GM19397 (cell line): ENCODE measurements at regions not wholly inside any gene's neighbourhood (a gene's known extent, or its start where the extent isn't known, plus 50 kb on each side); places are given as distances from the start of the nearest gene placed in this dataset.
"Not testable (repeated sequence)": the region's sequence is repeated elsewhere in the genome, so short reads cannot be mapped to it uniquely, and the experiment has no call there.

Source experiments
- ATAC-seq: cut with Tn5 transposase; IDR thresholded peaks from one replicate; pipeline ENCODE4 v1.9.1; 2021; ENCODE audit warnings: mild to moderate bottlenecking, moderate library complexity; ENCODE audit not compliant: unreplicated experiment

DNA sequence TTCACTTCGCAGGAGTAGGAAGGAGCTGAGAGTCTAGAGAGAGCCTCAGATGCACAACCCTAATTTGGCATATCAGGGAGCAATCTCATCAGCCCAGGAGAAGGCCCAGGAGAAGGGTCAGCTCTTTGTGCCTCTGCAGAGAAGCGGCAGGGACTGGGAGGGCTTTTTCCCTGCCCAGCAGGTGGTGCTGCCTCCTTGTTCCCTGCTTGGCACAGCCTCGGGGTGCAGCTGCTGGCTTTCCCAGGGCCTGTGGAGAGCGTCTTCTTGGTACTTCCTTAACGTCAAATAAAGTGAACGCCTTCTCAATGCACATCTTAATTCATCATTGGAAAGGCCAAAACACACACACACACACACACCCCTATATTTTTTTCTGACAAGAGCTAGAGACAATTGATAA is 519.3 kb downstream of the GOLGA6L6 start:
- not testable (repeated sequence) for ATAC-seq

DNA sequence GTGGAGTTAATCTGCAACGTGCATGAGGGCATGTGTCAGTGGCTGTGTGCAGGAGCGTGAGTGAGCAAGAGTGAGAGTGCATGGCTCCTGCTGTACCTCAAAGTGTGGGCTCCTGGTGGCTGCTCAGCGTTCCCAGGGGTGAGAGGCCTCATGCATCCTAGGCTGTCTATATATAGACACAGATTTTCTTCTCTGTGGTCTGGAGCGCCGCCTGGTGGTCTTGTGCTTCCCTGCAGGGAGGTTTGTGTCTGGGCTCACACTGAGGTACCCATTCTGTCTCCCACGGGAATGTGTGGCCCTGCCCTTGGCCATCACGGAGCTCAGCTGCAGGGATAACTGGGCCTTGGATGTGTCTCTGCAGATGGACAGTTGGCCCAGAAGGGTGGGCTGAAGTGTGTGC is 520.2 kb downstream of the GOLGA6L6 start:
- not testable (repeated sequence) for ATAC-seq

GRCh38 chr15:20020588-20020987 is 521.0 kb downstream of the GOLGA6L6 start:
- ATAC-seq = not testable (repeated sequence)

DNA sequence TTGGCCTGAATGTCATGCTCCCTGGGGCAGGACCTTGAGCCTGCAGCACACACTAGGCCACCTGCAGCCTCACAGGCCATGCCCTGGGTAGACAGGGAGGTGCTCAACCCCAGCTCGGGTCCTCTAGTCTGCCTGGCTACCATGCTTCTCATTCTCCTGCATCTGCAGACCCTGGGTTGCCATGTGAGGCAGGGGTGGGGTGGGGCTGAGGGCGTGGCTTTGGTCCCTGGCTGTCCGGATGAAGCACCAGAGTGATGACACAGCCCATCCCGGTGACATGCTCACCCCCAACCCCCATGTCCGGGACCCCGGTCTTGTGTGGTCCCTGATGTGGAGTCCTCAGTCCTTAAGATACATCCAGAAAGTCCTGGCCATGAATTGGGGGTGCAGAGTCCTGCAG is 521.8 kb downstream of the GOLGA6L6 start:
- not testable (repeated sequence) for ATAC-seq

- not testable (repeated sequence) for ATAC-seq
Observed at GRCh38 chr15:20017581-20017980, 524.0 kb downstream of the GOLGA6L6 start.

GRCh38 chr15:20016941-20017340 is 524.7 kb downstream of the GOLGA6L6 start:
- ATAC-seq = not testable (repeated sequence)

DNA sequence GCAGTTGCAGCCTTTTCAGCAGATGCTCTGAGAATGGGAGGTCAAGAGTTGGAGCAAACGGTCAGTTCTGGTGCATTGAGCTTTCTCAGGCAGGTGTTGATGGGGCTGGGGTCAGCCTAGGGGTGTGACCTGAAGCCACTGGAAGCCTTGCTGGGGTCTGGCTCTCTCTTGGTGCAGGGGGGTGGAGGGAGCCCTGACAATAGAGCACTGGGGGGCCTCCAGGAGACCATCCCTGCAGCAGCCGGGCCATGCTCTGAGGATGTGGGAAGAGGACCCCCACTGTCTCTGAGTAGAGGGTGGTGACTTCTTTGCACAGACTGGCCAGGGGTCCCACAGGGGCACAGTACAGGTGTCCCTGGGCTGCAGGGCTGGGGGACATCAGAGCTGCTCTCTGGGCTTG is 528.8 kb downstream of the GOLGA6L6 start:
- ATAC-seq = not testable (repeated sequence)

DNA sequence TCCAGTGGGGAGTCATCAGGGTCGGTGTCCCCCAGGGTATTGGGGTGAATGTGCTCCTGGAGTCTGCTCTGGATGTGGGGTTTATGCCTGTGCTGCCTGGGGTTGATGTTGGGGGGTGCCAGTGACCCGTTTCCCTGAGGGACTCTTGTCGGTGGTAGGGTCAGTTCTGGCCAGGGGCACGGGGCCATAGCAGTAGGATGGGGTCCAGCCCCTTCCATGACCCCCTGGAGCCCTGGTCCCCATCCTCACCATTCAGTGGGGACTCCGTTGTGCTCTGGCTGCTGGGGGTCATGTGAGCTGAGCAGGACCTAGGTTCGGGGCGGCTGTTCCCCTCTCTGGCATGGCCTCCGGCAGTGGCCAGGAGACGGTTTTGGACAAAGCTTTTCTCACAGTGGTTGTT is 530.8 kb downstream of the GOLGA6L6 start:
- ATAC-seq = not testable (repeated sequence)

GRCh38 chr15:20009619-20010018 is 532.0 kb downstream of the GOLGA6L6 start:
- ATAC-seq = not testable (repeated sequence)

GRCh38 chr15:20007338-20007737 is 534.3 kb downstream of the GOLGA6L6 start:
- ATAC-seq = not testable (repeated sequence)

DNA sequence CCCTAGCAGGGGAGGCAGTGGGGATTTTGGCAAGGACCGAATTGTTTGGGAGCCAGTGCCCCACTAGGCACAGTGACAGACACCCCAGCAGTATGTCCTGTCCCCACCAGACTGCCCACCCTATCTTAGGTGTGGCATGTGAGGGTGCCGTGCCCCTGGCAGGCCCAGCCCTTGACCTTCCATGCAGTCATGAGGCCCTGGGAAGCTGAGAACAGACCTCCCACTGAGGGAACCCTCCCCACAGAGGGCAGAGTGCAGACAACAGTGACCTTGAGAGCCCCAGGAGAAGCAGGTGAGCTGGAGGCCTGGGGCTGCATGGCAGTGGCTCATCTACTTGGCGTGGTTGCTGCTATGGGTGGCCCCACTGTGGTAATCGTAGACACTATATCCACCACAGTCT is 538.1 kb downstream of the GOLGA6L6 start:
- ATAC-seq = not testable (repeated sequence)

- ATAC-seq = not testable (repeated sequence)
Observed at GRCh38 chr15:20002560-20002959, 539.0 kb downstream of the GOLGA6L6 start.

- not testable (repeated sequence) for ATAC-seq
Observed at GRCh38 chr15:19996574-19997194, 544.9 kb downstream of the GOLGA6L6 start.

DNA sequence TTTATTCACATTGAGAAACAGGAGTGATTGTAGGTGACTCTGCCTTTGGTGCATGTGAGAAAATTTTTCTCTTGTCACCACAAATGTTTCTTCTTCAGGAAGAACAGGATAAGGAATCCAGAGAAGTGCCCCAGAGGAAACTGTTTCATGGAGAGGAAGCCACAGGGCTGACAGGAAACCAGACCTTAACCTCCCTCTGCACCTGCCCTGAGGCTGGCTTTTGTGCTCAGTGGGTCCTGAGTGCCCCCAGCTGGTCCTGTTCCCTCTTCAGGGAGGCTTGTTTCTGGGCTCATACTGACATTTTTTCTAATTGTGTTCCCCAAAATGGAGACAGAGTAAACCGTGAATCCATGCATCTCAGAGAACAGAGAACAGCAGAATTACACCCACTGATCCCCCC is 546.3 kb downstream of the GOLGA6L6 start:
- ATAC-seq = not testable (repeated sequence)

- ATAC-seq = no peak
Observed at GRCh38 chr15:19992428-19992827, 549.2 kb downstream of the GOLGA6L6 start.

DNA sequence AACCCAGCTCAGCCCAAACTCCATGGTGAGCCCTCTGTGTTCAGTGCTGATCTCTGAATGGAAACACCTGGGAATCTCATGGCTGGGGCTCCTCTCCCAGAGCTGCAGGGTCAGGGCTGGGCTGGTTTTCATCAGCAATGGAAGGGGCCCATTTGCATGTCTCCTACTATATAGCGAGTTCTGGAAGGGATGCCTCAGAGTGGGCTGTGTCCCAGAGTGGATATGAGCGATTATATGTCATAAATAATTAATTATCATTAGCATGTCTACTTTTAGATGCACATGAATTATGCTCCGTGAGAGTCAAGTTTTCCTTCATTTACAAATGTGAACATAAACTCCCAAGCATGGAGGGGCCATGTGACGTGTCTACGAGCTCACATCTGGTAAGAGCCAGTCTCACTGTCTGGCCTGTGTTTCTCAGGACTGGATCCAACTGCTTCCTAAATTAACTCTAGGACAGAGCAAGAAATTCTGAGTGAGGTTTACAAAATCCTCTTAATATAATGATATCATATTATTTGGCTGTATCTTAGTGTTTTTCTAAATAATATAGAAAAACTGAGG is 553.4 kb downstream of the GOLGA6L6 start:
- no peak for ATAC-seq

GRCh38 chr15:19987389-19988048 is 554.1 kb downstream of the GOLGA6L6 start:
- no peak for ATAC-seq

DNA sequence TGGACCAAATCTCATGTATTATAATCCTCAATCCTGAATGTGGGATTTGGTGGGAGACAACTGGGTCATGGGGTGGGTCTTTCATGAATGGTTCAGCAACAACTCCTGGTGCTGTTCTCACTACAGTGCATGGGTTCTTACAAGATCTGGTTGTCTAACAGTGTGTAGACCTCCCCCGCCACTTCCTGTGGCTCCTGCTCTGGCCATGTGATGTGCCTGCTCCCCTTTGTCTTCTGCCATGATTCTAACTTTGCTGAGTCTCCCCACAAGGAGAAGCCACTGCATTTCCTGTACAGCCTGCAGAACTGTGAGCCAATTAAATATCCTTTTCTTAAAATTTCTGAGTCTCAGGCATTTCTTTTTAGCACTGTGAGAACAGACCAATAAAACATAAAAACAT is 557.5 kb downstream of the GOLGA6L6 start:
- ATAC-seq = no peak

DNA sequence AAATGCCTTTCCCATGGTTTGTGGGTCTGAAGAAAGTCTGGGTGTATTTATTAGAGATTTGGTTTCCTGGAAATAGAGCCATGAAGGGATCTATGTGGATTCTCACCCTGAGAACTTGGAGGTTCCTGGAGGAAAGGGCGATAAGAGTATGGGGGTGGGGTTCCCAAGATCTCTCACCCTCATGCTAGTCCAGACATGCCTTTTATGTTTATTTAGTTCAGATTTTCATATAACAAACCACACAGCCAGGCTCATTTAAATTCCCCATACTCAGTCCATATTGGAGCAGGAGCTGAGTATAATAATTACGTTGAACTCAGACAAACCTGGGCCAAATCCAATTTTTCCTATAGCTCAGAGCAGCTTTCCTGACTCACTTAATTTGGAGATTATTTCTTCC is 566.6 kb downstream of the GOLGA6L6 start:
- ATAC-seq = no peak

- ATAC-seq = no peak
Observed at GRCh38 chr15:19973718-19974117, 567.9 kb downstream of the GOLGA6L6 start.

DNA sequence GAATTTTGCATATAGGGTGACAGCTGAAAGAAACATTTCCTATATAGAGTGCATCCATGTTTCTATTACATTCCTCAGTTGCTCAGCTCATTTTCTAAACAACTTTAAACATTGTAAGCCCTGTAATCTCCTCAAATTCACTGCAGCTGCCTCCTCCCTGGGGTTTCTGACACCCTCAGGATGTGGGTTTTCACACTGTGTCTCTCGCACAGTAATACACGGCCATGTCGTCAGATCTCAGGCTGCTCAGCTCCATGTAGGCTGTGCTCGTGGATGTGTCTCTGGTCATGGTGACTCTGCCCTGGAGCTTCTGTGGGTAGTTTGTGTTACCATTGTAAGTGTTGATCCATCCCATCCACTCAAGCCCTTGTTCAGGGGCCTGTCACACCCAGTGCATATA is 569.0 kb downstream of the GOLGA6L6 start:
- not testable (repeated sequence) for ATAC-seq

DNA sequence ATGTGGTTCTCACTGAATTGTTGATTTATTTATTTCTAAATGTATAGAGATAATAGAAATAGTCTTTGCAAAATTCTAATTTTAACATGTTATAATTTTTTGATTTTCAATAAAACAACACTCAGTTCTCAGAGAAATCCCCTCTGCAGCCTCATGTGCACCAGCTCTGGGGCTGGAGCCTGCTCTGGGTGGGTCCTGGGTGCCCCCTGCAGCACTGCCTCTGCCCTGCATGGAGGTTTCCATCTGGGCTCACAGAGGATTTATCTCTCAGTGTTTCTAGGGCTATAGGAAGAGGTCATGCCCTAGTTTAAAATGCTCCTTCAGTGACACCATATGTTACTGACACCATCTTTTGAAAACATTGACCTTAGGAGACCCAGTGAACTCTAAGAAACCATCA is 576.0 kb downstream of the GOLGA6L6 start:
- ATAC-seq = not testable (repeated sequence)
